AG08395 (cell line): ENCODE measurements at regions not wholly inside any gene's neighbourhood (a gene's known extent, or its start where the extent isn't known, plus 50 kb on each side); places are given as distances from the start of the nearest gene placed in this dataset.
A peak's percentile ranks its signal among the peaks of the same experiment; 100 is the strongest.

ENCODE experiments used
- DNase-seq: peaks from one replicate; pipeline ENCODE4 v3.0.0; 2012; ENCODE audit warnings: mixed read lengths, low spot score

GRCh38 chr15:47460795-47461573, 256.3 kb upstream of the SEMA6D start:
- DNase-seq, result no peak

- peak; percentile 62 for DNase-seq
Measured at GRCh38 chr15:47461652-47462141, 255.6 kb upstream of the SEMA6D start.

DNA sequence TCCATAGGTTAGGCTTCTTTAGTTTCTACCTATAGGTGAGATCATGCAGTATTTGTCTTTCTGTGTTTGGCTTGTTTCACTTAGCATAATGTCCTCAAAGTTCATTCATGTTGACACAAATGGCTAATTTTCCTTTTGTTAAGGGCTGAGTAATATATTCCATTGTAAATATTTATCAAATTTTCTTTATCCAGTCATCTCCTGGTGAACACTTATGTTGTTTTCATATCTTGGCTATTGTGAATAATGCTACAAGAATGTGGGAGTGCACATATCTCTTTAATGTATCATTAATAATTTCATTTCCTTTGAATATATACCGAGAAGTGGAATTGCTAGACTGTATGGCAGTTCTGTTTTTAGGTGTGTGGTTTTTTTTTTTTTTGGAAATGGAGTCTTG, 250.9 kb upstream of the SEMA6D start:
- DNase-seq, result peak; percentile 32

DNA sequence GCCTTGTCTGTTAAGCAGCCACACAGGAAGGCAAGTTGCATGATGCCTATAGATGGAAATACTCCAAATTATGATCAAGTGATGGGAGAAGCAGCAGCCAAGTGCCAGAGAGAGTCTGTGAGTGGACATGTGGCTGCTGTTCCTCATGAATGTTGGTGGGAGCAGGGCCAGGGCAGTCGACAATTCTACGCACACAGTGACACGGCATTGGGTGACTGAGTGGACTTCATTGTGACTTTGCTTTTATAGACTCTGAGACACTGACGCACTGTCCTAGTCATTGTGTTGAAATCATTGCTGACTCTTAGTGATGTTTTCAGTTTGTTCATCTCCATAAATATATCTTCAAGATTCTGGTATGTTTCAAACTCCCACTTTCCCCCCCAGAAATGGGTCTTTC, 246.3 kb upstream of the SEMA6D start:
- peak; percentile 3 for DNase-seq

- DNase-seq, result no peak
Measured at GRCh38 chr15:47473106-47473725, 244.1 kb upstream of the SEMA6D start.

DNA sequence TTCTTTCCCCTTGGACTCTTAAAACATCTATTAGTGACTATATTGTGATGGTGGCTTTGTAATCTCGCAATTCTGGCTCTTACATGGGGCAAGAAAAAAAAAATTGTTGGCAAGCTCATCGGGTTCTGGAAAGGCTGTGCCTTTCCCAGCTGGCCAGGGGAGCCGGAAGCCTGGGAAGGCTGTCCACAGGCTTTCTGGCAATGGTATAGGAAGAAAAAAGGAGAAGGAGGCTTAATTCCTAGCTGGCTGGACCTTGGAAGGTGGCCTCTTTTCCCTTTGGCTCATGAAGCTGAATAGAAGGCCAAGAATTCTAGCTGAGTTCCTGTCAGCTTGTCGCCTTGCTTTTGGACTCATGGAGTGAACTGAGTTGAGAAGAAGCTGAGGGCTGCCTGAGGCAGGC, 243.5 kb upstream of the SEMA6D start:
- peak; percentile 47 for DNase-seq

DNA sequence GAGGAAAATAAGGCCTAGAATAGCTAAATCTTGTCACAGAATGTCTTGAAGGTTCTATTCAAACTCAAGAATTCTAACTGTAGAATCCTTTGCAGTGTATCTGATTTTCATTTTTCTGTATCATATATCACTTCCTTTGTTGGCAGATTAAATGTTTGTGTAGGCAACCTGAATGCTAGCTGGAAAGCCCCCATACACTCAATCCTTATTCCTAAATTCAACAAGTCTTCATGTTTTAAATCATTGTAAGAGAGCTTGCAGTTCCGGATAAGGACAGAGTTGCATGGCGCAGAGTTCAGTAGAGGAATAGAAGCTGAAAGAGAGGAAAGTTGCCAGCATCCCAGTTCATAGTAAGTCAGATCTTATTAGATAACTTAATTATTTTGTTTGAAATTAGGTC, 242.0 kb upstream of the SEMA6D start:
- DNase-seq, result no peak

- DNase-seq, result peak; percentile 31
Measured at GRCh38 chr15:47477341-47477740, 240.0 kb upstream of the SEMA6D start.

- no peak for DNase-seq
Measured at GRCh38 chr15:47484059-47484458, 233.2 kb upstream of the SEMA6D start.

- DNase-seq, result no peak
Measured at GRCh38 chr15:47484997-47485396, 232.3 kb upstream of the SEMA6D start.

DNA sequence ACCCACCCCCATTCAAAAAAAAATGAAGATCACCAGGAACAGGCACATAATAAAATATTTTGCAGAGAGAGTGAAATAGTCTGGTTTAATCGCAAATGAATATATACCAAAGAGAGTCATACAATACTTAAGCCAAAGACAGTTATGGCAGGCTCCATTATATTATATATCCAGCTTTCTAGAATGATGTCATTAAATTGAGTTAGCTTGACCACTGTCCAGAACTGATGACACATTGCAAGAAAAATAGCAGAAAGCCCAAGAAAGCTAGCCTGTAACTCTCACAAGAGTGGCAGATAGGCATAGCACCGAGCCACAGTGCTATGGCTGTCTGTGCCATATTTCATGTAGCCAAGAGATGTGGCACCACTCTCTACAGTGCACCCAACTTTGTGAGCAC, 231.9 kb upstream of the SEMA6D start:
- DNase-seq, result no peak

DNA sequence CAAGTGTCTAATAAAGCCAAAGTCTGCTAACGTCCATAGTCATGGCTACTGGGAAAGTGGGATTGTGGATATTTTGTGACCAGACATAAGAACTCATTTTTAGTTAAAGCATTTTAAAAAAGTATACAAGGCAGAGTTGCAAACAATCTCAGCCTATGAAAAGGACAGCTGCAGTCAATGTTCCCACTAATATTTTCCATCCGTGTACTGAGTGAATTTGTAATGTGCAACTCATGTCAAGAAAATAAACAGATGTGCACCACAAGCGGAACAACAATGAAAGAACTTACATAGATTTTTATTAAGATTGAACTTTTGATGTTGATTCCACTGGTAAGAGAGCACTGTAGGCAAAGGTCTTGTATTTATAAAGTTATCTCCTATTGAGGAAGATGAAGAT, 231.3 kb upstream of the SEMA6D start:
- DNase-seq, result no peak

DNA sequence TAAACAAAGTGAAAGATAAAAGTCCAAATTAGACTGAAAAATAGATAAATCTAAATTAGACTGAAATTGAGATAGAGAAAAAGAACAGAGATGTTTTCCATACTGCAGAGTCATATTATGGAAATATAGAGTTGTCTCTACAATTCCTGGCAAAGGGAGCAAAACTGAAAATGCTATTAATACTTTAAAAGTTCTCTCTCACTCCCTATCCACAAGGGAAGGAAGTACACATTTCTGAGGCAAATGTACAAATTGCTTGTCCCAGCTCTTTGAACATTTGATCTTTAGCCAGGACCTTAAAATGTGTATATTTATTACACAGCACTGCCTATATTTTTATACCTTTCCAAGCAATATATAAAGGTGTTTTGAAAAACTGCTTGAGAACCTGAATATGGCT, 225.1 kb upstream of the SEMA6D start:
- no peak for DNase-seq

DNA sequence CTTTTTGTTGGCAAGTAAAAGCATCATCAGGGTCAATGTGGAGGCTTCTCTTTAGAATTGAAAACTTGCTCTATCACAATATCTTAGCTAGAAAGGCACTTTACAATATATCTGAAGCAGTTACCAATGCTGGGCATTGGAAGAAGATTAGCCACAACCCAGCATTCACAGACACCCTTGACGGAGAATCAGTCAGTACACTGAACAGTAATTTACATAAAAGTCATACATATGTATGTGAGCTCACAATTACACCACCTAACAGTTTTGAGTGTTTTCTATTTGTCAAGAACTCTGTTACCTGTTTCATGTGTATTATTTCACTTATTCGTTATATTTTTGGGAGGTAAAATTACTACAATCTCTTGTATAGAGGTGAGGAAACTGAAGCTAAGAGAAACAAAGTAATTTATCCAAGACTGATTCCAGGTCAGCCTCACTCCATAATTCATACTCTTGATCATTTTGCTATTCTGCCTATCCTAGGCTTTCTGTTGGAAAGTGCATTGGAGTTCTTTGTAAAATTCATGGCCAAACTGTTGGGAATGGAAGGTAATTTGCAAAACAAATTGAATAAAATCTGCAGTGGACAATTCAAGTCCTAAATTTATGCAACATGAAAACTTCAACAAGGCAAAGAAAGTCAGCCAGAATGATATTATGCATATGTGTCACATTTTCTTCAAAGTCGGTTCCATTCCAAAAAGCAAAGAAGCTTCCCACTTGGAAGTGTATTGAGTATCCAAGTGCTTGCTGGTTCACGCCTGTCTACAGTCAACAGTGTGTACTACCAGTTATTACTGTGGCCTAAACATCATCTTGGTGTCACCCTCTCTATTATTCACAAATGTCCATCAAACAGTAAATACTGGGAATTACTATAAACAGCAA, 223.7 kb upstream of the SEMA6D start:
- DNase-seq, result no peak

DNA sequence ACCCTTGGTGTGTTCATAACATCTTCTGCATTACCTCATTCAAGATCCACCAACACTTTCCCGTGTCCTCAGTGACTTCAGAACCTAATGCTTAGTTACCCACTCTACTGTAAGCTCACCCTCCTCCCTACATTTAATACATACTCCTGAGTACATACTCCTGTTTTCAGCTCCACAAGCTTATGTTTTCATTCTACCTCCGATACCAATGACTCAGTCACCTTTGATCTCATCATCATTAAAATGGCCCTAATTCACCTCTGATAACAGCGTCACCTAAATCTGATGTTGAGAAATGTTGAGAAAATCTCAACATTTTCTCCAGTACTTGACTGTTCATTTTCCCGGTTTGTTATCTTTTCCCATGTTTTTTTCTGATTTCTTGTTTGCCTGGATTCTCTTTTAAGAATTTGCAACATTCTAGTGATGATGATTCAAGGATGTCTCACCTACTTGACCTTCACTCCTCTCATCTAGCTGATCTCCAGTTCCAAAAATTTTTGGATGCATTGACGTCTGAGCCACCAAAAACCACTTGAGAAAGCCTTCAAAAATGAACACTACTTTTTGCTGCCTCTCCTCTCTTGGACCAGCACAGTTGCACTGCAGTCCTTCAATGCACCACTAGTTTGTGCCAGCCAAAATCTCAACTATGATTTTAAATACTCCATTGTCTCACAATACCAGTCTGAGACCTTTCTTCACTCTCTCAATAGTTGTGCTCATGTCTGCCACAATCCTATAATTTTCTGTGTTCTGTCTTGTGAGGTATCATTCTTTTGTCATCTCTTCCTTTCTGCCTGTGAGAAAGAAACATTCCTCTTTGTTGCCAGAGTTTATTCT, 220.7 kb upstream of the SEMA6D start:
- DNase-seq, result no peak

DNA sequence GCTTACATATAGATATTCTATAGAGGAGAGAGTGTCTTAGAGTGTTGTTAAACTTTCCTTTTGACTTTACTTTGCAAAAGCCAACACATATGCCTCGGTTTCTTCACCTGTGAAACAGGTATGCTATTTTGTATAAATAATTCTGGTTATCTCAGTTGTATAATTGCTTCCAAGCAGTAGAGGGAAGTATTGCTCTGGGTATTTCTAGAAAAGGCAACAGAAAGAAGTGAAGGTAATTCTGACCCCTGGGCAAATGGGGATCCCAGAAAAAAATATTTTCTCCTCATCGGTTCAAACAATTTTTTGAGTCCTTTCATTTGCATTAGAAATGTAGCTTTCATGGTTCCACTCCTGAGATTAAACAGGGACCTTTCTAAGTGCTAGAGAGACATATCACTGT, 216.5 kb upstream of the SEMA6D start:
- DNase-seq, result no peak

DNA sequence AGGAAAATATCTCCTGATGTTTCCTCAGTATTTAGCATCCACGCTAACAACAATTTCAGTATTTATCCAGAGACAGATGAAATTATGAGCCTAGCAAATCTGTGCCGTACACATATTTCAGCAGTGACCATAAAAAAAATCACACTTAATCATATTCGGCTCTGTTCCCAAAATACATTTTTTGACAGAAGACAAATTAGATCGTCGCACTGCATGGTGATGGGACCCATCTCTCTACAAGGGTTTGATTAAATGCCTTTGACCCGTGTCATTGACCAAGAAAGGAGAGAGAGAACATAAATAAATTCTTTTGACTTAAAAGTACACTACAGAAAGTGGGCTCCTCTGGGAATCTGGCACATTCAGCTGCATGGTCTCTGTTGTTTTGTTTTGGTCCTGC, 215.3 kb upstream of the SEMA6D start:
- DNase-seq, result no peak

- no peak for DNase-seq
Measured at GRCh38 chr15:47503876-47504275, 213.4 kb upstream of the SEMA6D start.

- no peak for DNase-seq
Measured at GRCh38 chr15:47504624-47505256, 212.6 kb upstream of the SEMA6D start.

GRCh38 chr15:47505712-47506328, 211.5 kb upstream of the SEMA6D start:
- DNase-seq, result no peak
